IMR-90 (cell line): ENCODE measurements at regions not wholly inside any gene's neighbourhood (a gene's known extent, or its start where the extent isn't known, plus 50 kb on each side); places are given as distances from the start of the nearest gene placed in this dataset.

Experiments
- CTCF ChIP-seq: conservative IDR thresholded peaks from 2 replicates; pipeline ENCODE4 v1.5.1; 2012; ENCODE audit warnings: mild to moderate bottlenecking, low read depth, low read length, improper control_type of control experiment
- FOS ChIP-seq: fragments of 150-350 bp; IDR thresholded peaks from 2 replicates; pipeline ENCODE4 v1.6.1; 2016; ENCODE audit warnings: low read depth, low read length
- MAFK ChIP-seq: IDR thresholded peaks from 2 replicates; pipeline ENCODE4 v1.6.1; 2012; ENCODE audit warnings: low read depth, low read length, improper control_type of control experiment
- MXI1 ChIP-seq: IDR thresholded peaks from 2 replicates; pipeline ENCODE4 v1.6.1; 2012; ENCODE audit warnings: low read depth, mild to moderate bottlenecking, low read length, moderate library complexity, borderline replicate concordance
- POLR2A ChIP-seq: IDR thresholded peaks from 2 replicates; pipeline ENCODE4 v1.6.1; 2012; ENCODE audit warnings: mild to moderate bottlenecking, low read depth, low read length
- RFX5 ChIP-seq: IDR thresholded peaks from 2 replicates; pipeline ENCODE4 v1.8.0; 2012; ENCODE audit warnings: low read depth, mild to moderate bottlenecking, low read length, moderate library complexity
- TF ChIP-seq, protein P1 (sequence below): fragments of 150-350 bp; IDR thresholded peaks from 2 replicates; pipeline ENCODE4 v1.6.1; 2017; ENCODE audit warnings: mild to moderate bottlenecking, antibody characterized with exemption, low read length, low read depth

- TF ChIP-seq RFX5 = no peak
- TF ChIP-seq CTCF = no peak
- no peak for TF ChIP-seq POLR2A
- no peak for TF ChIP-seq MAFK
- no peak for TF ChIP-seq FOS
- TF ChIP-seq, protein P1, sequence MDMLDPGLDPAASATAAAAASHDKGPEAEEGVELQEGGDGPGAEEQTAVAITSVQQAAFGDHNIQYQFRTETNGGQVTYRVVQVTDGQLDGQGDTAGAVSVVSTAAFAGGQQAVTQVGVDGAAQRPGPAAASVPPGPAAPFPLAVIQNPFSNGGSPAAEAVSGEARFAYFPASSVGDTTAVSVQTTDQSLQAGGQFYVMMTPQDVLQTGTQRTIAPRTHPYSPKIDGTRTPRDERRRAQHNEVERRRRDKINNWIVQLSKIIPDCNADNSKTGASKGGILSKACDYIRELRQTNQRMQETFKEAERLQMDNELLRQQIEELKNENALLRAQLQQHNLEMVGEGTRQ = no peak
- TF ChIP-seq MXI1 = no peak
These were observed 542.6 kb downstream of the DHX35 start for GRCh38 chr20:39504710-39505094.
